AG04450 (cell line): ENCODE measurements at regions not wholly inside any gene's neighbourhood (a gene's known extent, or its start where the extent isn't known, plus 50 kb on each side); places are given as distances from the start of the nearest gene placed in this dataset.

ENCODE experiments used
- CTCF ChIA-PET: fragments of 300-600, 350-600 bp; formaldehyde crosslinking; extraction: SDS; loops from one replicate; lab custom pipeline; 2022; ENCODE audit warnings: antibody characterized with exemption, inconsistent platforms; lab: Charles Lee
- POLR2A ChIA-PET: fragments of 350-600 bp; formaldehyde crosslinking; extraction: SDS; loops from one replicate; lab custom pipeline; 2021; ENCODE audit warnings: antibody characterized with exemption, inconsistent platforms; lab: Yijun Ruan, JAX
- DNase-seq: peaks from one replicate; pipeline ENCODE4 v3.0.0-alpha.2; 2011; ENCODE audit warnings: low read depth, low spot score
- H3K27ac ChIP-seq: one replicate; pipeline ENCODE4 v1.5.1; 2012; ENCODE audit warnings: low read depth, low read length, control low read depth
- H3K27me3 ChIP-seq: one replicate; pipeline ENCODE4 v1.6.0; 2012; ENCODE audit warnings: low read length; ENCODE audit not compliant: control insufficient read depth, insufficient read depth
- H3K4me3 ChIP-seq: 2 replicates; pipeline ENCODE4 v1.5.1; 2011; ENCODE audit warnings: mild to moderate bottlenecking, low read depth, low read length, control low read depth
- H3K9me3 ChIP-seq: 2 replicates; pipeline ENCODE4 v1.5.1; 2012; ENCODE audit warnings: low read length; ENCODE audit not compliant: control insufficient read depth, insufficient read depth
- CTCF ChIP-seq: IDR thresholded peaks from 2 replicates; pipeline ENCODE4 v1.5.1; 2011; ENCODE audit warnings: low read depth, low read length, control low read depth, inconsistent platforms

- peak; percentile 92 for DNase-seq
- H3K4me3 ChIP-seq: no peak overlapping the region; the same call in 1 of the 2 replicates
- ChIA-PET CTCF (interaction anchor here (0.6 to 5.8 kb wide), 5 partner anchors 13 to 176 kb away, joined by 3 to 34 read pairs (median 5); no protein-coding TSS in a partner anchor), POLR2A (interaction anchor here (0.6 to 2.7 kb wide), 10 partner anchors 18 to 1196 kb away, joined by 3 to 14 read pairs (median 4); no protein-coding TSS in a partner anchor)
- no peaks in the 10 kb centered on the region for H3K27me3 ChIP-seq
- peak overlapping the region; percentile 90 for H3K27ac ChIP-seq
- H3K9me3 ChIP-seq: peaks cover 3% of the 10 kb centered on the region; the same call in 1 of the 2 replicates
- TF ChIP-seq CTCF: no peak
These were observed 154.4 kb upstream of the STMND1 start for GRCh38 chr6:16947375-16948015.

GRCh38 chr6:16944596-16944995 lies 157.3 kb upstream of the STMND1 start:
- POLR2A ChIA-PET: no interaction called here
- TF ChIP-seq CTCF: no peak

GRCh38 chr6:16939839-16940238 lies 162.0 kb upstream of the STMND1 start:
- ChIA-PET POLR2A (no interaction called here), CTCF (no interaction called here)
- Histone ChIP-seq H3K27me3 (no peaks in the 10 kb centered on the region), H3K4me3 (no peak overlapping the region), H3K9me3 (peaks cover 3% of the 10 kb centered on the region; the same call in 1 of the 2 replicates), H3K27ac (no peak overlapping the region)
- TF ChIP-seq CTCF: no peak
- no peak for DNase-seq

More at GRCh38 chr6:16944596-16944995, 157.3 kb upstream of the STMND1 start:
- CTCF ChIA-PET: no interaction called here
- Histone ChIP-seq H3K9me3 (peaks cover 3% of the 10 kb centered on the region; the same call in 1 of the 2 replicates), H3K27me3 (no peaks in the 10 kb centered on the region), H3K4me3 (no peak overlapping the region), H3K27ac (no peak overlapping the region)
- DNase-seq: no peak

GRCh38 chr6:16939351-16939750 lies 162.5 kb upstream of the STMND1 start:
- no peak for TF ChIP-seq CTCF
- Histone ChIP-seq H3K27ac (no peak overlapping the region), H3K27me3 (no peaks in the 10 kb centered on the region), H3K4me3 (no peak overlapping the region), H3K9me3 (peaks cover 2% of the 10 kb centered on the region; the same call in 1 of the 2 replicates)
- no peak for DNase-seq
- ChIA-PET CTCF (no interaction called here), POLR2A (no interaction called here)

GRCh38 chr6:16936893-16937292 lies 165.0 kb upstream of the STMND1 start:
- Histone ChIP-seq H3K9me3 (no peaks in the 10 kb centered on the region; the same call in 1 of the 2 replicates), H3K4me3 (no peak overlapping the region), H3K27me3 (no peaks in the 10 kb centered on the region), H3K27ac (no peak overlapping the region)
- ChIA-PET POLR2A (no interaction called here), CTCF (no interaction called here)
- no peak for DNase-seq
- TF ChIP-seq CTCF: no peak
